GM18517 (cell line): ENCODE measurements at regions not wholly inside any gene's neighbourhood (a gene's known extent, or its start where the extent isn't known, plus 50 kb on each side); places are given as distances from the start of the nearest gene placed in this dataset.

ENCODE experiments used
- ATAC-seq: cut with Tn5 transposase; IDR thresholded peaks from one replicate; pipeline ENCODE4 v1.9.1; 2021; ENCODE audit warnings: mild to moderate bottlenecking, moderate library complexity; ENCODE audit not compliant: unreplicated experiment

DNA sequence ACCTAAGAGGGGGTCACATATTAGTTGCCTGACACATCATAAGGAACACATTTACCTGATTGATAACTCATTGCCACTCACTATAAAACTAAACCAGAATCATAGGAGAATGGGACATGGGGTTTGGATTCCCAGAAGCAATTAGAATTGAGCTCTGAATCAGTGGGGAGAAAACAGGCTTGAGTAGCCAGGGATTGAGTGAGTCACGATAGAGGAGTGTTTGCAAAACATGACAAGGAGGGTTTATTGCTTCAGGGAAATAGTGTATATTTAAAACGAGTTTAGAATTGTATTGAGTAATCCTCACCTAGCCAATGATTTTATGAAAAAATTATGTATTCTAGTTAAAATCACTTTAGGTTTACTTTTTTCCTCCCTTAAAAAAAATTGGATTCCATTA lies 101.1 kb upstream of the THRB start:
- ATAC-seq, result no peak

- ATAC-seq, result no peak
Observed at GRCh38 chr3:24596626-24597025, 102.0 kb upstream of the THRB start.

- no peak for ATAC-seq
Observed at GRCh38 chr3:24598695-24599470, 104.2 kb upstream of the THRB start.

GRCh38 chr3:24601066-24601939 lies 106.7 kb upstream of the THRB start:
- ATAC-seq, result no peak

DNA sequence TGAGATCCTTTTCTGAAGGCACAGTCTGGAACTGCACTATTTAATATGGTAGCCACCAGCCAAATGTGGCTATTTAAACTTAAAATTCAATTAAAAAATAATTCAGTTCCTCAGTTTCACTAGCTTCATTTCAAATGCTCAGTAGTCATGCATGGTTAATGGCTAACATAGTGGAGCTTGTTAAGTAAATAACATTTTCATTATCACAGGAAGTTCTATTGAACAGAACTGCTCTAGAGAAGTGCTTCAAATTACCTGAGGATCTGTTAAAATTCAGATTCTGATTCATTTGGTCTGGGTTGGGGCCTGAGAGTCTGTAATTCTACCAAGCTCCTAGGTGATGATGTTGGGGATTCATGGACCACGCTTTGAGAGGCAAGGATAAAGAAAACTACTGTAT lies 109.6 kb upstream of the THRB start:
- ATAC-seq, result no peak

DNA sequence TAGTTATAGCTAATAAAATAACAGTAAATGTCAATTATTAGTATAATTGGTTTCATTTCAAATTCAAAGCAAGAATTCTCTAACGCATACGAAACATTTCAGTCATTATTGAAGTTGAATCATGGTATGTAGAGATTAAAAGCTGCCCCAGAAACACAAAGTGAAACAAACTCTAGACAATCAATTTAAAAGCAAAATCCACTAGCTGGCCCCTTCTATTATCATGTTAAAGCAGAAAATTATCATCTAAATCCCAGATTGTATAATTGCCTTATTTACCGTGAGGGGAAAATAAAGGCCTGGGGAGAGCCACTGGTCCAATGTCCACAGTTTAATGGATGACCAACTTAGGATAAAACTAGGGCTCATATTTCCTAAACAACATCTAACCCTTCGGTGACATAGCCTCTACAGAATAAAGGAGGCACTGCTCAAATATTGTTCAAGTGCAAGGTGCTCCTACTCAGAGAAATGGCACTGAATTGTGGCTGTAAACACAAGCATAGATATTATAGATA lies 110.9 kb upstream of the THRB start:
- ATAC-seq, result no peak

DNA sequence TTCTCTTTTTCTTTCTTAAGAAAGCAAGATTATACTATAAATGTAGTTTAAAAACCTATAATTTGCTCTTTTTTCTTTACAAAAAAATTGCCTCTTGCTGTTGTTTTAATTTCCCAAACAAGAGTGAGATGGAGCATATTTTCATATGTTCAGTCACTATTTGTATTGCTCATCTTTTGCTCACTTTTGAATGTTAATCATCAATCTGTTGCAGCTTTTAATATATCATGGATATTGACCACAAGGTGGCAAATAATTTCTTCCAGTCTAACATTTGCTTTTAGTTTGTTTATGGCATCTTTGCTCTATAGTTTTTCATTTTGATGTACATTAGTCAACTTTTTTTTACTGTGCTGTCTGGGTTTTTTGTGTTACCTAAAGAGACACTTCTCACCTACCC lies 112.6 kb upstream of the THRB start:
- no peak for ATAC-seq

DNA sequence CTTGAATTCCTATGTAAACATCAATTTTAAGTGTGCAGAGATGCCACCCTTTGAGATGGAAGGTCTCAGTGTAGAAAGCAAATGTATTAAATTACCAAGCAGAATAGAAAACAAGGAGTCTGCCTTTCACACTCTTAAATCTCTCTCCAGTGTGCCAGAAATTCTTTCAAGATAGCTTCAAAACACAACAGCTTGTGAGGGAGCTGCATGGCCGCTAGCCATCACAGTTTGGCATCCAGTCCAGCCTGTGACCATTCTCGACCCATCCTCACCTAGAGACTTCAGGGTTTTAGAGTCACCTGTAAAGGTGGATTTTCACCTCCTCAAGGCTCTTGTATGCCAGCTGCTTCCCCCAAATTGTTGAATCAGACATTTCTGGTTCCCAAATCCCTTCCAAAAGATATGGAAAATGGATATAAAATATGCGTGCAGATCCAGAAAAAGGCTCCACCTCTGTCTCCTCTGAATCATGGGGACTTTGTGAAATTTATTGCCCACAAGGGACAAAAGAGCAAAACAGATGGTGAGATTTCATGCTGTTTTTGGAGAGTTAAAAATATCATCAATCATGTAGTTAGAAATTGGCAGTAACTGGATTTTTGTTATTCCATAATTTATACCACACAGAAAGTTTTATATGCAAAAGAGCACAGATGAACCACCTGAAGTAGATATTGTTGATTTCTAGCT lies 114.2 kb upstream of the THRB start:
- ATAC-seq, result no peak

DNA sequence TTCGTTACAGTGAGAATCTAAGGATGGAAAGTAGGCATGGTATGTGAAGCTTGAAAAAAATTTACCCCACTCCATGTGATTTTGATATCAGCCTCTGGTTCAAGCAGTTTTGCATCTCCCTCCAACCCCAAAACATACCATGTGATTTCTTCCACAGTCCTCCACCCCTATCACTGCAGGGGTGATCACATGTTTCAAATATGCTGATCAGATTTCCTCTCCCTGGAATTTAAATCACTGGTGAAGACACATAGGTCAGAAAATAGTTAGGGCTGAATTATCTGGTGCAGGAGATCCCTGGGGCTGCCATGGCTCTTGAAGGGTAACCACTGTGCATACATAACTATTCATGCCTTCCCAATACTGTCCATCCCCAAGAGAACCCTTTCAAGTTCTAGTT lies 119.7 kb upstream of the THRB start:
- ATAC-seq, result no peak

DNA sequence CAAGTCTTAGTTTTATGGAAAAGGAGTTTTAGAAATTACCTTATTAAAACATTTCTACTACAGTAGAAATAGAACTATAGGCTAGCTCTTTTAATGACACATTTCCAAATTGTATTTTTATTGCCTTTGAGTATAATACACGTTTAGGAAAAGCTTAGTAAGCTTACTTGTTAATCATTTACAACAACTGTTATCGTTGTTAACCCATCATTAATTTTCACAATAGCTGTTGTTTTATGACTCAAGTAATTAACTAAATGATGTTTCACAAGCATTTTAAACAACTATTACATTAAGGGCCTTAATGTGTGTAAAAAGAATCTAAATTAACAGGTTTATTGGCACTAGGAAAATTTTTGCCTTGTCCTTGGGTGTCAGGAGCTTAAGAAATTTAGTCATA lies 120.5 kb upstream of the THRB start:
- no peak for ATAC-seq

DNA sequence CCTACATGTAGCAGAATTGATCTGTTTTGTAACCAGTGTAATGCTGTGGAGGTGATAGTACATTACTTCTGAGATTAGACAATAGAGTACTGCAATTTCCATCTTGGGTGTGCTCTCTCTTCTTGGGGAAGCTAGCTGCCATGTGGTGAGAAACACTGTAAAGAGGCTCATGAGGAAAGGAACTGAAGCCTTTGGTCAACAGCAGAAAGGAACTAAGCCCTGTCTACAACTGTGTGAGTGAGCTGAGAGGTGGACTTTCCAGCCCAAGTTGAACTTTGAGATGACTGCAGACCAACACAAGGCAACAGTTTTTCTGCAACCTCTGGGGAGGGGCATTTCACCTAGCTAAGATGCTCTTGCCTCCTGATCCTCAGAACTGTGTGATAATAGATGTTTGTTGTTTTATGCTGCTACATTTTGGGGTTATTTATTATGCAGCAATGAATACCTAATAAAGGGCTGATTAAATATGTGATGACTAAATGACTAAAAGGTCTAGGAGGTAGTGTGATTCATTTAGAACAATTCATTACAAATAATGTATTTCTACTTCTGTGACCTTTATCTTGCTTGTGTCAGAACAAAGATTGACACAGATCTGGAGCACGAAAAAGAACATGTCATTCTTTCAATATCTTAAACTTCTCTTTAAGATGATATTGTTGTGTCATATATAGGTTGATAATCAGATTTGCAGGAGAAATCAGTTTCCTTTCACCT lies 121.6 kb upstream of the THRB start:
- ATAC-seq, result no peak

- ATAC-seq, result no peak
Observed at GRCh38 chr3:24622138-24622537, 127.5 kb upstream of the THRB start.

DNA sequence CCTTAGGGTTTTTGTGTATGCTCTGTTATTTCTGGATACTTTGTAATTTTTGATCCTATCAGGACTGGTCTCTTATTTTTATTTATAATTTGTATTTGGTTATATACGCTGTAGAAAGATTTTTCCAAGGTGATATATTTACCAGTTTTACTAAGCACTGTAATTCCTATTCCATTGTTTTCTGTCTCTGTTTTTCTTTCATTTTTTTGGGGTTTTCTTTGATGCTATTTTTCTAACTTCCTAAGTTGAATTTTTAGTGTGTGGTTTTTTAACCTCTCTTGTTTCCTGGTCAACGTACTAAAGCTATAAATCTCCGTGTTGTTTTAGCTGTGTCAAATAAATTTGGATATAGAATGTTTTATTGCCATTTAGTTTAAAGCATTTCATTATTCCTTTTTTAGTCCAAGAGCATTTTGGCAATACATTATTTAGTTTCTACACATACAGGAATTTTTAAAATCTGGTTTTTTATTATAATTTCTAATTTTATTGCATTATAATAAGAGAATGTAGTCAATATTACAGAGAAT lies 128.1 kb upstream of the THRB start:
- no peak for ATAC-seq

- ATAC-seq, result no peak
Observed at GRCh38 chr3:24623657-24624056, 129.0 kb upstream of the THRB start.

GRCh38 chr3:24624938-24625681 lies 130.5 kb upstream of the THRB start:
- no peak for ATAC-seq

- ATAC-seq, result no peak
Observed at GRCh38 chr3:24628523-24629258, 134.0 kb upstream of the THRB start.

- no peak for ATAC-seq
Observed at GRCh38 chr3:24631481-24631880, 136.8 kb upstream of the THRB start.

DNA sequence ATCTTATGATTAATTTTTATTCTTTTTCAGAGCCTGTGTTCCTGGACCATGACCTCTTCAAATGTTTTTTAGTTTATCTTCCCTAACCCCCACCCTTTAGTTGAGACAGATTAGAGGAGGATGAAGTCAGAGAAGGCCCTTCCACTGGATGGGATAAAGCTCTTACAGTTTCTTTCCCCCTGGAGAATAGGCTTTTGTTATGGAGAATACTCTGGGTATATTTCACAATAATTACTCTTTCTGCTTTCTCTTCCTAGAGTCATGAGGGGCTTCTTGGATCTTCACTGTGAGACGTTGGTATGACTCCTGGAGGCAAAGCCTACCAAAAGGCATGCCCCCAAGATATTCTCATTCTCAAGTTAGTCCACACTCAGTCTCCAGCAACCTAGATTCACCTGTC lies 144.4 kb upstream of the THRB start:
- no peak for ATAC-seq
